KMS-11 (cell line): ENCODE measurements at regions not wholly inside any gene's neighbourhood (a gene's known extent, or its start where the extent isn't known, plus 50 kb on each side); places are given as distances from the start of the nearest gene placed in this dataset.
"Not testable (repeated sequence)": the region's sequence is repeated elsewhere in the genome, so short reads cannot be mapped to it uniquely, and the experiment has no call there.

Experiments used
- H2AFZ ChIP-seq: fragments of 200-600 bp; sonication (generic); 2 replicates; pipeline ENCODE4 v1.6.1; 2016; ENCODE audit warnings: antibody characterized with exemption, mixed run types, low read depth
- H3K27ac ChIP-seq: fragments of 200-600 bp; sonication (generic); 2 replicates; pipeline ENCODE4 v1.6.1; 2016; ENCODE audit warnings: mild to moderate bottlenecking, mixed run types
- H3K27me3 ChIP-seq: fragments of 200-600 bp; sonication (generic); 2 replicates; pipeline ENCODE4 v1.6.1; 2017; ENCODE audit warnings: mild to moderate bottlenecking, low read depth, mixed run types, moderate library complexity; ENCODE audit not compliant: insufficient read depth
- H3K36me3 ChIP-seq: fragments of 200-600 bp; sonication (generic); 2 replicates; pipeline ENCODE4 v1.6.1; 2017; ENCODE audit warnings: mild to moderate bottlenecking, mixed run types; ENCODE audit not compliant: insufficient read depth
- H3K4me1 ChIP-seq: fragments of 200-600 bp; sonication (generic); 2 replicates; pipeline ENCODE4 v1.6.1; 2016; ENCODE audit warnings: mild to moderate bottlenecking, low read depth, mixed run types; ENCODE audit not compliant: poor library complexity, severe bottlenecking
- H3K4me2 ChIP-seq: fragments of 200-600 bp; sonication (generic); 2 replicates; pipeline ENCODE4 v1.7.0; 2016; ENCODE audit warnings: mild to moderate bottlenecking, mixed run types
- H3K4me3 ChIP-seq: fragments of 200-600 bp; sonication (generic); IDR thresholded peaks from 2 replicates; pipeline ENCODE4 v1.6.1; 2017; ENCODE audit warnings: low read depth, low read length, mixed read lengths; ENCODE audit not compliant: insufficient read depth
- H3K79me2 ChIP-seq: fragments of 200-600 bp; sonication (generic); 2 replicates; pipeline ENCODE4 v1.6.1; 2016; ENCODE audit warnings: low read depth, mixed run types; ENCODE audit not compliant: insufficient read depth
- H3K9ac ChIP-seq: fragments of 200-600 bp; sonication (generic); 2 replicates; pipeline ENCODE4 v1.6.1; 2016; ENCODE audit warnings: mild to moderate bottlenecking, mixed run types
- H4K20me1 ChIP-seq: fragments of 200-600 bp; sonication (generic); 2 replicates; pipeline ENCODE4 v1.6.1; 2016; ENCODE audit warnings: mild to moderate bottlenecking, mixed run types; ENCODE audit not compliant: insufficient read depth
- TF ChIP-seq, protein P1 (sequence below): fragments of 200-600 bp; sonication (generic); conservative IDR thresholded peaks from 2 replicates; pipeline ENCODE4 v1.6.1; 2017; ENCODE audit warnings: low read depth, mild to moderate bottlenecking, antibody characterized with exemption, low read length, moderate library complexity, mixed read lengths

DNA sequence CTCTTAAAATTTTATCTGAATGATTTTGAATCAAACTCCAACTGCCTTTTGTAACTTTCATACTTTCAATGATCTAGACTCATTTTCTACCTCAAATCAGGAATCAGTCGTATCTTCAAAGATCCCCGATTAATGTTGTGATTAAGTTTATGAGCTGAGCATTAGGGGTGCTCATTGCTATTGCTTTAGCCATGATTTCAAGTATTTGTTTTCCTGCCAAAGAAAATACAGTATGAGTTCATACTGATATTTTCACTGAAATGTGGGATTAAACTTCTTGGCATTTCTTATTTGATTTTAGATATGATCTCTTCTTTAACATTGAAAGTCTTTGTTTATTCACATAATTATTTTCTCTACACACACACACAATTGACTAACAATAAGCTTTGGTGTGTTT lies 785.6 kb downstream of the NTRK3 start:
- no peak overlapping the region for H3K4me3 ChIP-seq
- no peak overlapping the region for H3K9ac ChIP-seq
- no peaks in the 10 kb centered on the region for H4K20me1 ChIP-seq
- no peaks in the 10 kb centered on the region for H3K4me1 ChIP-seq
- H3K27me3 ChIP-seq = no peaks in the 10 kb centered on the region
- no peaks in the 10 kb centered on the region for H3K79me2 ChIP-seq
- H2AFZ ChIP-seq = no peak overlapping the region
- no peaks in the 10 kb centered on the region for H3K36me3 ChIP-seq
- TF ChIP-seq, protein P1, sequence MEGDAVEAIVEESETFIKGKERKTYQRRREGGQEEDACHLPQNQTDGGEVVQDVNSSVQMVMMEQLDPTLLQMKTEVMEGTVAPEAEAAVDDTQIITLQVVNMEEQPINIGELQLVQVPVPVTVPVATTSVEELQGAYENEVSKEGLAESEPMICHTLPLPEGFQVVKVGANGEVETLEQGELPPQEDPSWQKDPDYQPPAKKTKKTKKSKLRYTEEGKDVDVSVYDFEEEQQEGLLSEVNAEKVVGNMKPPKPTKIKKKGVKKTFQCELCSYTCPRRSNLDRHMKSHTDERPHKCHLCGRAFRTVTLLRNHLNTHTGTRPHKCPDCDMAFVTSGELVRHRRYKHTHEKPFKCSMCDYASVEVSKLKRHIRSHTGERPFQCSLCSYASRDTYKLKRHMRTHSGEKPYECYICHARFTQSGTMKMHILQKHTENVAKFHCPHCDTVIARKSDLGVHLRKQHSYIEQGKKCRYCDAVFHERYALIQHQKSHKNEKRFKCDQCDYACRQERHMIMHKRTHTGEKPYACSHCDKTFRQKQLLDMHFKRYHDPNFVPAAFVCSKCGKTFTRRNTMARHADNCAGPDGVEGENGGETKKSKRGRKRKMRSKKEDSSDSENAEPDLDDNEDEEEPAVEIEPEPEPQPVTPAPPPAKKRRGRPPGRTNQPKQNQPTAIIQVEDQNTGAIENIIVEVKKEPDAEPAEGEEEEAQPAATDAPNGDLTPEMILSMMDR = no peak
- no peak overlapping the region for H3K4me2 ChIP-seq
- no peak overlapping the region for H3K27ac ChIP-seq

DNA sequence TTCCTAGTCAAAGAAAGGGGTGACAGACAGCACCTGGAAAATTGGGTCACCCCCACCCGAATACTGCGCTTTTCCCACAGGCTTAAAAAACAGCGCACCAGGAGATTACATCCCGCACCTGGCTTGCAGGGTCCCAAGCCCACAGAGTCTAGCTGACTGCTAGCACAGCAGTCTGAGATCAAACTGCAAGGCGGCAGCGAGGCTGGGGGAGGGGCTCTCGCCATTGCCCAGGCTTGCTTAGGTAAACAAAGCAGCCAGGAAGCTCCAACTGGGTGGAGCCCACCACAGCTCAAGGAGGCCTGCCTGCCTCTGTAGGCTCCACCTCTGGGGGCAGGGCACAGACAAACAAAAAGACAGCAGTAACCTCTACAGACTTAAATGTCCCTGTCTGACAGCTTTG lies 792.6 kb downstream of the NTRK3 start:
- H3K27ac ChIP-seq = not testable (repeated sequence)

DNA sequence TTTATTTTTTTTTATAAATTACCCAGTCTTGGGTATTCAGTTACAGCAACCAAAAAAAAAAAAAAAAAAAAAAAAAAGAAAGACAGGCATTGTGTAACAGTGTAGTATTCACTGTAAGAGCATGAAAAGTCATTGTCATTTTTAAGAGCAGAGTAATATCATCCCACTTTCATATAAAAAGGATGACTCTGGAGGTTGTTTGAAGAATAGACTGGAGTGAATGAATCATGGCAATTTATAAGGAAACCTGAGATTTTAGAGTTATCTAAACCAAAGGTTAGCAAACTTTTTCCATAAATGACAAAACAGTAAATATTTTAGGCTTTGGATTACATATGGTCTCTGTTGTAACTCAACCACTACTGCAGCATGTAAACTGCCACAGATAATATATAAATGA lies 794.9 kb downstream of the NTRK3 start:
- no peak overlapping the region for H3K9ac ChIP-seq
- H3K4me3 ChIP-seq = no peak overlapping the region
- H3K79me2 ChIP-seq = no peaks in the 10 kb centered on the region
- no peaks in the 10 kb centered on the region for H3K27me3 ChIP-seq
- H4K20me1 ChIP-seq = no peaks in the 10 kb centered on the region
- TF ChIP-seq, protein P1 = no peak
- no peak overlapping the region for H3K4me2 ChIP-seq
- H3K36me3 ChIP-seq = no peaks in the 10 kb centered on the region
- no peak overlapping the region for H2AFZ ChIP-seq
- H3K4me1 ChIP-seq = no peaks in the 10 kb centered on the region
- H3K27ac ChIP-seq = no peak overlapping the region

More for the DNA sequence above, 792.6 kb downstream of the NTRK3 start:
- not testable (repeated sequence) for H2AFZ ChIP-seq, H3K9ac ChIP-seq, H4K20me1 ChIP-seq, H3K27me3 ChIP-seq, H3K4me2 ChIP-seq, H3K4me1 ChIP-seq, H3K36me3 ChIP-seq, H3K4me3 ChIP-seq, H3K79me2 ChIP-seq

DNA sequence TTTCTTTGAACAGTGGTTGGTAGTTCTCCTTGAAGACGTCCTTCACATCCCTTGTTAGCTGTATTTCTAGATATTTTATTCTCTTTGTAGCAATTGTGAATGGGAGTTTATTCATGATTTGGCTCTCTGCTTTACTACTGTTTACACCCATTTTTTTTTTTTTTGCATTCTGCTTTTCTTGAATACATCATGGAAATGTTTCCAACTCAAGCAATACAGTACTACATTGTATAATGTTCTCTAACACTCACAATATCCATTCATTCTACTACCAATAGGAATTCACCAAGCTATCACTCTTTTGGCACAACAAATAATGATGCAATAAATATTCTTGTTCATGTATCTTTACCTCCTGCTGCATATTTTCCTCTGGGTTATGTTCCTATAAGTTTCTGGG lies 801.7 kb downstream of the NTRK3 start:
- H3K9ac ChIP-seq = no peak overlapping the region
- TF ChIP-seq, protein P1 = no peak
- H4K20me1 ChIP-seq = no peaks in the 10 kb centered on the region

DNA sequence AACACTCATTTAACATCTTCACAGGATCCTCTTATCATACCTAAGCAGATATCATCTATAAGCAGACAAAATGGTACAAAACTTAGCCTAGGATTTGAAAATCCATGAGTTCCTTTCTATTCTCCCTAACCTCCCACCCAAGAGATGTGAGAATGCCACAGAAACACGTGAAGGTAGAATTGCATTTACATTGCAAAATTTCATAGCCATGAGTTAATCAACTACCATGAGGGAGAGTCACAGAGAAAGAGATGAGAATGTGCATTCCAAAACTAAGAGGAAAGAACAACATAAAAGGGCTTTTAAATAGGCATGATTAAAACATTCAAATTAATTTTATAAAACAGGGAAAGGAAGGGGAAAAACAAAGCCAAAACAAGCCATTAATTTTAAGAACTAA lies 806.2 kb downstream of the NTRK3 start:
- Histone ChIP-seq H3K36me3 (no peaks in the 10 kb centered on the region), H3K4me3 (no peak overlapping the region), H3K27ac (no peak overlapping the region), H3K27me3 (no peaks in the 10 kb centered on the region), H3K9ac (no peak overlapping the region), H4K20me1 (no peaks in the 10 kb centered on the region), H3K79me2 (no peaks in the 10 kb centered on the region), H3K4me2 (no peak overlapping the region), H3K4me1 (no peaks in the 10 kb centered on the region), H2AFZ (no peak overlapping the region)
- TF ChIP-seq, protein P1 = no peak

More for the DNA sequence above, 801.7 kb downstream of the NTRK3 start:
- Histone ChIP-seq H3K27me3 (no peaks in the 10 kb centered on the region), H3K27ac (no peak overlapping the region), H3K79me2 (no peaks in the 10 kb centered on the region), H3K4me3 (no peak overlapping the region), H3K36me3 (no peaks in the 10 kb centered on the region), H3K4me1 (no peaks in the 10 kb centered on the region), H3K4me2 (no peak overlapping the region), H2AFZ (no peak overlapping the region)
